MM.1S (cell line): ENCODE measurements at regions not wholly inside any gene's neighbourhood (a gene's known extent, or its start where the extent isn't known, plus 50 kb on each side); places are given as distances from the start of the nearest gene placed in this dataset.

ENCODE experiments used
- EZH2 ChIP-seq: fragments of 300-600 bp; sonication (generic); optimal IDR thresholded peaks from 2 replicates; pipeline ENCODE3; 2017; ENCODE audit warnings: low read depth, mild to moderate bottlenecking, antibody characterized with exemption, low read length, mixed read lengths
- TF ChIP-seq, protein P1 (sequence below): fragments of 300-600 bp; sonication (generic); IDR thresholded peaks from 2 replicates; pipeline ENCODE4 v1.5.1; 2016; ENCODE audit warnings: antibody characterized with exemption, low read length, mixed read lengths

DNA sequence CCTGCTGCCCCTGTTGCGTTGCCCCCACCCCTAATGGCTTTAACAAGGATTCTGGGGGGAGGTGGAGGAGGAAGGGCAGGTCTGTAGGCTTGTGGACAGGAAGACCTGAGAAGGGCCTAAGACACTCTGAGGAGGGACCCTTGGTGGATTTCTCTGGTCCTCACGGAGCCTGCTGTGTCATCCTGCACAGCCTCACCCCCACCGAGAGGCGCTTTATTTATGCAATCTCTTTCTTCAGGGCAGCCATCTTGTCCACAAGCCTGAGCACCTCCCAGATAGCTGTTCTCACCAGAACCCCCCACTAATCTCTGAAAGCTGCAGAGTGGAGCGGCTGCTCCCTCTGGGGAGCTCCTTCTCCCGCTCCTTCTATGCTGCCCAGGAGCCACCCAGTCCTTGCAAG, 59.3 kb upstream of the MLN start:
- TF ChIP-seq, protein P1, sequence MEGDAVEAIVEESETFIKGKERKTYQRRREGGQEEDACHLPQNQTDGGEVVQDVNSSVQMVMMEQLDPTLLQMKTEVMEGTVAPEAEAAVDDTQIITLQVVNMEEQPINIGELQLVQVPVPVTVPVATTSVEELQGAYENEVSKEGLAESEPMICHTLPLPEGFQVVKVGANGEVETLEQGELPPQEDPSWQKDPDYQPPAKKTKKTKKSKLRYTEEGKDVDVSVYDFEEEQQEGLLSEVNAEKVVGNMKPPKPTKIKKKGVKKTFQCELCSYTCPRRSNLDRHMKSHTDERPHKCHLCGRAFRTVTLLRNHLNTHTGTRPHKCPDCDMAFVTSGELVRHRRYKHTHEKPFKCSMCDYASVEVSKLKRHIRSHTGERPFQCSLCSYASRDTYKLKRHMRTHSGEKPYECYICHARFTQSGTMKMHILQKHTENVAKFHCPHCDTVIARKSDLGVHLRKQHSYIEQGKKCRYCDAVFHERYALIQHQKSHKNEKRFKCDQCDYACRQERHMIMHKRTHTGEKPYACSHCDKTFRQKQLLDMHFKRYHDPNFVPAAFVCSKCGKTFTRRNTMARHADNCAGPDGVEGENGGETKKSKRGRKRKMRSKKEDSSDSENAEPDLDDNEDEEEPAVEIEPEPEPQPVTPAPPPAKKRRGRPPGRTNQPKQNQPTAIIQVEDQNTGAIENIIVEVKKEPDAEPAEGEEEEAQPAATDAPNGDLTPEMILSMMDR, result no peak
- TF ChIP-seq EZH2, result no peak
